Fibroblast of mammary gland (primary cell): ENCODE measurements at regions not wholly inside any gene's neighbourhood (a gene's known extent, or its start where the extent isn't known, plus 50 kb on each side); places are given as distances from the start of the nearest gene placed in this dataset.

Source experiments
- DNase-seq: peaks from one replicate; pipeline ENCODE4 v3.0.0-alpha.2; 2010; ENCODE audit warnings: low read depth
- H3K4me3 ChIP-seq: 2 replicates; pipeline ENCODE4 v1.5.1; 2011; ENCODE audit warnings: low read depth, mild to moderate bottlenecking, low read length, moderate library complexity; ENCODE audit not compliant: control insufficient read depth
- CTCF ChIP-seq: conservative IDR thresholded peaks from 2 replicates; pipeline ENCODE4 v1.5.1; 2011; ENCODE audit warnings: low read depth, low read length, inconsistent platforms; ENCODE audit not compliant: control insufficient read depth, insufficient read depth

- TF ChIP-seq CTCF = no peak
- no peak for DNase-seq
- no peak overlapping the region for H3K4me3 ChIP-seq
Observed at GRCh38 chr2:201953880-201954279, 79.8 kb upstream of the FZD7 start.

DNA sequence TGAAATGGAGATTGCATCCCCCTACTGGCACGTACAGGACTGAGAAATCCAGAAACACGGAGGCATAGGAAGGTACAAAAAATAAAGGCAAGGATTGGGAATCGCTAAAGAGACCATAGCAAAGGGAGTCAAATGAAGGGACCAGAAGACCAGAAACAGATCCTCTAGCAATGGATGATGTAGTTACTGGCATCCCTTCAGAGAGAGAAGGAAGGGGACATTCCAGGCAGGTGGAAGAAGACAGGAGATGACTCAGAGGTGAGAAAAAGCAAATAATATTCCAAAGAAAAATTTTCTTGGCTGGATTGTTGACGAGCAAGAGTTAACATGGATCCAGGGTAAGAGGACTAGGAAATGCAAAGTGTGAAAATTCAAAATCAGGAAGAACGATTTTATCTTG, 78.4 kb upstream of the FZD7 start:
- DNase-seq = no peak
- TF ChIP-seq CTCF = no peak
- no peak overlapping the region for H3K4me3 ChIP-seq

GRCh38 chr2:201955702-201956141, 77.9 kb upstream of the FZD7 start:
- TF ChIP-seq CTCF = no peak
- H3K4me3 ChIP-seq = no peak overlapping the region
- peak; percentile 44 for DNase-seq

GRCh38 chr2:201956361-201956760, 77.3 kb upstream of the FZD7 start:
- no peak for DNase-seq
- no peak for TF ChIP-seq CTCF
- H3K4me3 ChIP-seq = no peak overlapping the region

- TF ChIP-seq CTCF = no peak
- H3K4me3 ChIP-seq = no peak overlapping the region
- DNase-seq = no peak
Observed at GRCh38 chr2:201957091-201957490, 76.6 kb upstream of the FZD7 start.

GRCh38 chr2:201959198-201959597, 74.5 kb upstream of the FZD7 start:
- TF ChIP-seq CTCF = no peak
- no peak overlapping the region for H3K4me3 ChIP-seq
- DNase-seq = no peak

- TF ChIP-seq CTCF = no peak
- no peak for DNase-seq
- H3K4me3 ChIP-seq = no peak overlapping the region
Observed at GRCh38 chr2:201959626-201960025, 74.0 kb upstream of the FZD7 start.
